H7 (cell line): ENCODE measurements at regions not wholly inside any gene's neighbourhood (a gene's known extent, or its start where the extent isn't known, plus 50 kb on each side); places are given as distances from the start of the nearest gene placed in this dataset.
A peak's percentile ranks its signal among the peaks of the same experiment; 100 is the strongest.
"Not testable (repeated sequence)": the region's sequence is repeated elsewhere in the genome, so short reads cannot be mapped to it uniquely, and the experiment has no call there.

Source experiments
- DNase-seq: peaks from one replicate; pipeline ENCODE4 v3.0.0; 2012
- H3K27me3 ChIP-seq: 2 replicates; pipeline ENCODE4 v1.6.0; 2011; ENCODE audit warnings: mild to moderate bottlenecking, low read length; ENCODE audit not compliant: control insufficient read depth, insufficient read depth
- H3K36me3 ChIP-seq: replicated peaks from 2 replicates; pipeline ENCODE4 v1.5.1; 2011; ENCODE audit warnings: low read length; ENCODE audit not compliant: control insufficient read depth, insufficient read depth
- H3K4me3 ChIP-seq: 2 replicates; pipeline ENCODE4 v1.5.1; 2011; ENCODE audit warnings: low read depth, mild to moderate bottlenecking, control low read depth, low read length, moderate library complexity; ENCODE audit not compliant: insufficient read depth

DNA sequence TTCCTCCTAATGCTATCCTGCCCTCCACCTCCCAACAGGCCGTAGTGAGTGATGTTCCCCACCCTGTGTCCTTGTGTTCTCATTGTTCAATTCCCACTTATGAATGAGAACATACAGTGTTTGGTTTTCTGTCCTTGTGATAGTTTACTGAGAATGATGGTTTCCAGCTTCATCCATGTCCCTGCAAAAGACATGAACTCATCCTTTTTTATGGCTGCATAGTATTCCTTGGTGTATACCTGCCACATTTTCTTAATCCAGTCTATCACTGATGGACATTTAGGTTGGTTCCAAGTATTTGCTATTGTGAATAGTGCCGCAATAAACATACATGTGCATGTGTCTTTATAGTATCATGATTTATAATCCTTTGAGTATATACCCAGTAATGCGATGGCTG, 88.5 kb upstream of the PABPC3 start:
- DNase-seq, H3K4me3 ChIP-seq, H3K27me3 ChIP-seq, H3K36me3 ChIP-seq: not testable (repeated sequence)

- H3K4me3 ChIP-seq, H3K36me3 ChIP-seq: not testable (repeated sequence)
- H3K27me3 ChIP-seq: peaks cover 17% of the 10 kb centered on the region
- peak; percentile 35 for DNase-seq
Observed at GRCh38 chr13:25014398-25014973, 81.5 kb upstream of the PABPC3 start.

DNA sequence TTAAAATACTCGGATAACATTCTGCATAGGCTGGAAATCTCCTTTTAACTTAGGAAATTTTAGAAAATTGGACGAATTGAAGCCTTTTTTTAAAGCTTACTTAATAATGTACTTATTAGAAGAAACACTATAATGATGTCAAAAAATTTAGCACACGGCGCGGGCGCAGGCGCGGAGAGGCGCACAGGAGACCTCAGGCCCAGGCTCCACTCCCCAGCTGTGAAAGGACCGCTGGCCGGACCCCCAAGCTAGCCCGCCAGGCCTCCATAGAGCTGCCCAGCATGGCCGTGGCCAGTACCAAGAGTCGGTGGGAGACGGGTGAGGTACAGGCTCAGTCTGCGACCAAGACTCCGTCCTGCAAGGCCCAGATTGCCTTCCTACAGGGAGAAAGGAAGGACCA, 78.8 kb upstream of the PABPC3 start:
- H3K4me3 ChIP-seq, DNase-seq, H3K36me3 ChIP-seq: not testable (repeated sequence)
- peaks cover 21% of the 10 kb centered on the region for H3K27me3 ChIP-seq

- H3K4me3 ChIP-seq: peak overlapping the region; percentile 37
- H3K36me3 ChIP-seq: not testable (repeated sequence)
- peak; percentile 74 for DNase-seq
- H3K27me3 ChIP-seq: peaks cover 21% of the 10 kb centered on the region
Observed at GRCh38 chr13:25017808-25018728, 77.9 kb upstream of the PABPC3 start.

DNA sequence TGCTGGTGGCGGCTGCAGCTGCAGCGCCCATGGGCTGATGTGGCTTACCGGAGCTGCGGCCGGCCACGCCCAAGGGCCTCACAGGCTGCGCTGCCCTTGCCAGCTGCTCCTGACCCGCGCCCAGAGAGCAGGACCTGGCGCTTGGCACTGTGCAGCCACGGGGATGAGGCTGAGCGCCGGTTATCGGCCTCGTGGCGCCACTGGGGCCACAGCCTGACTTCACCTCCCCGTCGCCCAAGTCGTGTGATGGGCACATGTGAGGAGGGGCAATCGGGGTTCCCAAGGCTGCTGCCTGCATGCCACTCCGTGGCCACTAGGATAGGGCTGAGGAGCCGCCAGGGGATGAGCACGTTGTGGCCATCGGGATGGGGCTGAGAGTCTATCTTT, 77.2 kb upstream of the PABPC3 start:
- peaks cover 21% of the 10 kb centered on the region for H3K27me3 ChIP-seq
- DNase-seq: peak; percentile 56
- H3K4me3 ChIP-seq: peak overlapping the region; percentile 37
- H3K36me3 ChIP-seq: no peaks in the 10 kb centered on the region

- not testable (repeated sequence) for DNase-seq, H3K36me3 ChIP-seq, H3K4me3 ChIP-seq
- peaks cover 21% of the 10 kb centered on the region for H3K27me3 ChIP-seq
Observed at GRCh38 chr13:25019741-25020140, 76.2 kb upstream of the PABPC3 start.

- no peak overlapping the region for H3K4me3 ChIP-seq
- peaks cover 5% of the 10 kb centered on the region for H3K27me3 ChIP-seq
- no peak for DNase-seq
- no peaks in the 10 kb centered on the region for H3K36me3 ChIP-seq
Observed at GRCh38 chr13:25024175-25024574, 71.8 kb upstream of the PABPC3 start.

DNA sequence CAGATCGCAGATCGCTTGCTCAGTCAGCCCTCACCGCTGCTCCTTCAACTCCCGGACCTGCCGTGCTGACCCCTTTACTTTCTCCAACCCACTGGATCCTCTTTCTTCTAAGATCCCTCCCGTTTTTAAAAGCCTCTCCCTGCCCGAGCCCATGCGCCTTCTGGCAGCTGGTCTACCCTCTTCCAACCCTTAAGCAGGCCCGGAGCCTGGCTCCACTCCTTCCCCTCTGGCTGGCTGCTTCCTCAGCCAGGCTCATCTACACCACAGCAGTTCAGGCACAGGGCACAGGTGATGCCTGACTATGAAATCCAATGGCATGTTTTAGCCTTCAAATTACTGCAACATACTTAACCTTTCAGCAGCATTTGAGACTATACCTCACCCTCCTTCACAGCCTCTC, 63.8 kb upstream of the PABPC3 start:
- Histone ChIP-seq H3K36me3 (no peaks in the 10 kb centered on the region), H3K4me3 (no peak overlapping the region), H3K27me3 (no peaks in the 10 kb centered on the region)
- no peak for DNase-seq

GRCh38 chr13:25034173-25034572, 61.8 kb upstream of the PABPC3 start:
- H3K36me3 ChIP-seq: no peaks in the 10 kb centered on the region
- H3K4me3 ChIP-seq: no peak overlapping the region
- no peaks in the 10 kb centered on the region for H3K27me3 ChIP-seq
- DNase-seq: no peak

- peak; percentile 73 for DNase-seq
- Histone ChIP-seq H3K27me3 (no peaks in the 10 kb centered on the region), H3K36me3 (no peaks in the 10 kb centered on the region), H3K4me3 (no peak overlapping the region)
Observed at GRCh38 chr13:25037057-25037813, 58.7 kb upstream of the PABPC3 start.

GRCh38 chr13:25042151-25042865, 53.6 kb upstream of the PABPC3 start:
- no peaks in the 10 kb centered on the region for H3K36me3 ChIP-seq
- no peak for DNase-seq
- peaks cover 14% of the 10 kb centered on the region for H3K27me3 ChIP-seq
- no peak overlapping the region for H3K4me3 ChIP-seq

DNA sequence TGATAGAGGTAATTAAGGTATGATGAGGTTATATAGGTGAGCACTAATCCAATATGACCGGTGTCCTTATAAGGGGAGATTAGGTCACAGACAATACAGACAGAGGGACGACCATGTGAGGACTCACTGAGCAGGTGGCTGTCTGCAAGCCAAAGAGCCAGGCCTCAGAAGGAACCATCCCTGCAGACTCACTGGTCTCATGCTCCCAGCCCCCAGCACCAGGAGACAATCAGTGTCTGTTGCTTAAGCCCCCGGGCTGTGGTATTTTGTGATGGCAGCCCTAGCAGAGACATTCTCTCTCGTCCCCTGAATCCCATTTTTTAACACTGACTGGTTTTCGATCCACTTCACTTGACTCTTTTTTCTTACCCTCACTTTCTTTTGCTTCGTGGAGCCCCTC, 51.9 kb upstream of the PABPC3 start:
- peaks cover 14% of the 10 kb centered on the region for H3K27me3 ChIP-seq
- no peak for DNase-seq
- no peak overlapping the region for H3K4me3 ChIP-seq
- H3K36me3 ChIP-seq: no peaks in the 10 kb centered on the region
